Cardiac septum (tissue), 1 donor: ENCODE measurements at regions not wholly inside any gene's neighbourhood (a gene's known extent, or its start where the extent isn't known, plus 50 kb on each side); places are given as distances from the start of the nearest gene placed in this dataset.
"Not testable (repeated sequence)": the region's sequence is repeated elsewhere in the genome, so short reads cannot be mapped to it uniquely, and the experiment has no call there.

ENCODE experiments used
- DNase-seq: peaks from one replicate; pipeline ENCODE4 v3.0.0-alpha.2; 2020; ENCODE audit warnings: low spot score
- intact Hi-C: fragments of 100-400 bp; cut with DNase I; formaldehyde crosslinking; loops from one replicate; pipeline ENCODE4 v1.14.0; 2022
- donor health status: DM: no; HTN: no; CAD: no.

DNA sequence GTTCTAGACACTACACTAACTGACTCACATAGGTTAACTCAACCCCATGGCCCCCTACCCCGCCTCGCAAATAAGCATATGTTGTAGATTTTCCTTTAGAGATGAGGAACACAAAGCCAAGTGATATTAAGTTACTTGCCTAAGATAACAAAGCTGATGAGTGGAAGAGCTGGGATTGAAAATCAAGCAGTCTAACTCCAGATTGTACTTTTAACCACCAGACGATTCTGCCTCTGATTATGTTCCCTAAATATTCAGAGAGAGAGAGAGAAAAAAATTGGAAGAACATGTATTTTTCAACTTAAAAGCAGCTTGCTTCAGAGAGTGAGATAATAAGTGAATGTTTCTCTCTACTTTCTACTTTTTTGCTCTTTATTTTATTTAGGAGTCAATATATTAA lies 66.9 kb upstream of the THBS1 start:
- DNase-seq, result no peak

DNA sequence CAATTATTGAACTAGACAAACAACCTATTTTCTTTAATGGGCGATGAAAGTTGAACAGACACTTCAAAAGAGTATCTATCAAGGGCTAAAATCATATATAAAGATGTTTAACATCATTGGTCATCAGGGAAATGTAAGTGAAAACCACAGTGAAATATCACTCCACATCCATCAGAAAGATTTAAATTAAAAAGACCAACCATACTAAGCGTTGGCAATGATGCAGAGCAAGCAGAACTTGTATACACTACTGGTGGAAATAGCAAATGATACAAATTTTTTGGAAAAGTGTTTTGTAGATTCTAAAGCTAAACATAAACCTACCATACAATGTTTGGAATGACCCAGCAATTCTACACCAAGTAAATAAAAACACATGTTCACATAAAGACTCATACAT lies 65.9 kb upstream of the THBS1 start:
- no peak for DNase-seq
- intact Hi-C loops, result loop anchor here (5.0 kb wide), 1 partner anchor 57 kb away; no protein-coding TSS in a partner anchor

More for the DNA sequence above, 66.9 kb upstream of the THBS1 start:
- intact Hi-C loops, result loop anchor here (5.0 kb wide), 1 partner anchor 58 kb away; no protein-coding TSS in a partner anchor

DNA sequence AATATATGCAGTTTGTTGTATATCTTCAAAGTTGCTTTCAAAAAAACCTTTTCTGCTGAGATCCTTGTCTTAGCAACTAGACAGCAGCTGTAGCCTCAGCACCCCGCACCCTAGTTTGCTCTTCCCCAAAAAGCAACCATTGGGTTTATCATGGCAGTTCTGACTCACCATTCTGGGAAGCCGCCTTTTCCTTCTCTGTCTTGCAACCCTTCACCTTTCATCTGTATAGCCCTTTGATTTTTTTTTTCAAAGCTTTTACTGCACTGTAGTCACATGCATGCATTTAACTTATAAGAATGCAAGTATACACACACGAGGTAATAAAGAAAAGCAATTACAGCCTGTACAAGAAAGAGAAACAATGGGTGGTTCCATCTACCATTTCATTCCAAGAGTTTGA lies 65.1 kb upstream of the THBS1 start:
- DNase-seq, result no peak
- intact Hi-C loops, result no loop called here

DNA sequence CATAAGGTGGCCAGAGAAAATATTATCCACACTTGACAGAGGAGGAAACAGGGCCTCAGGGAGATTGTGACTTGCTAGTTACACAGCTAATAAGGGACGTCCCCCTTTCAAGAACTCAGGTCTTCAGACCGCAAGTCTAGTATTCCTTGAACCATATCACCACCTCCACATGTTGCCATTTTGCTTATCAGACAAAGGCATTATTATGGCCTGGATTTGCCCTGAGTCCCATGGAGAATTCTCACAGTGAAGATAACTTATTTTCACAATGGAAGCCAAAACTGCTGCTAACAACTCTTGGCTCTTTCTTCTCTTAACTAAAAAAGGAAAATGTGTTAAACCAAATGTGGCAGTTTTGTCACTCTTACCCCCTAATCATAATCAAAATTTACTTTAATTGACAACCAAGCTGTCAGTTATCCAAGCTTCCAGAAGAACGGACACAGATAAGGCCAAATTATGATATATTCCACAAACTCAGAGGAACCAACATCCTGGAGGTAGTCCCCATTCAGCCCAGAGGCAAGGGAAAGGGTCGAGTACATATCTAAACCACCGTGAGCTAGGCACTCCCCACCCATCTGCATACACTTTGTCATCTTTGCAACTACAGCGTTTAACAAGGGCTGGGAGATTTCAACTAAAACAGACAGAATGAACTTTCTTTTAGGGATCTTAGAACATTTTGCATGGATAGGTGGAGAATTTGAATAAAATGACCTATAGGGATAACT lies 63.6 kb upstream of the THBS1 start:
- intact Hi-C loops, result no loop called here
- no peak for DNase-seq

DNA sequence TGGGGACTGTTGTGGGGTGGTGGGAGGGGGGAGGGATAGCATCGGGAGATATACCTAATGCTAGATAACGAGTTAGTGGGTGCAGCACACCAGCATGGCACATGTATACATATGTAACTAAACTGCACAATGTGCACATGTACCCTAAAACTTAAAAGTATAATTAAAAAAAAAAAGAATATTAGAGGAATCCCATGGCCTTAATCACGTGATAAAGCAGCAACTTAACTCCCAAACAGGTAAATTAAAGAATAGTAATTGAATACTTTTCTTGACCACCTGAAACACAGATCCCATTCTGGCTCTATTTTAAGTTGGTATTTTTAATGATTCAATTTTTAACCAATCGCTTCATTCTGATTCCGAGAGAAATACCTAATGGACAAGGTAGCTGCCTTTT lies 56.9 kb upstream of the THBS1 start:
- intact Hi-C loops, DNase-seq: not testable (repeated sequence)

DNA sequence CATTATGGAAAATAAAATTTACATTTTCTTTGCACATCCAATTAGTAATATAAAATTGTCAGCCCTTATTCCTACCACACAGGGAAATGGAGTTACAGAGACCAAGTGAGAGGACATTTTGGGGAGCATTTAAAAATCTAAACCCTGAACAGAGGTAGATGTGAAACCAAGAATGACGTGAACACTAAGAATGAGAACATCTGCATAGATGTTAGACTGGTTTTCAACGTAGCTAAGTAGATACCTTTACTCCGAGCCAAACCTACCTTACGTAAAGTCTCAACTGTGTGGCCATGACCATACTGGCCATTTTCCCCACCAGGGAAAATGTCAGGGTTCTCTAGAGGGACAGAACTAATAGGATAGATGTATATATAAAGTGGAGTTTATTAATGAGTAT lies 51.4 kb upstream of the THBS1 start:
- no peak for DNase-seq
- intact Hi-C loops, result no loop called here

DNA sequence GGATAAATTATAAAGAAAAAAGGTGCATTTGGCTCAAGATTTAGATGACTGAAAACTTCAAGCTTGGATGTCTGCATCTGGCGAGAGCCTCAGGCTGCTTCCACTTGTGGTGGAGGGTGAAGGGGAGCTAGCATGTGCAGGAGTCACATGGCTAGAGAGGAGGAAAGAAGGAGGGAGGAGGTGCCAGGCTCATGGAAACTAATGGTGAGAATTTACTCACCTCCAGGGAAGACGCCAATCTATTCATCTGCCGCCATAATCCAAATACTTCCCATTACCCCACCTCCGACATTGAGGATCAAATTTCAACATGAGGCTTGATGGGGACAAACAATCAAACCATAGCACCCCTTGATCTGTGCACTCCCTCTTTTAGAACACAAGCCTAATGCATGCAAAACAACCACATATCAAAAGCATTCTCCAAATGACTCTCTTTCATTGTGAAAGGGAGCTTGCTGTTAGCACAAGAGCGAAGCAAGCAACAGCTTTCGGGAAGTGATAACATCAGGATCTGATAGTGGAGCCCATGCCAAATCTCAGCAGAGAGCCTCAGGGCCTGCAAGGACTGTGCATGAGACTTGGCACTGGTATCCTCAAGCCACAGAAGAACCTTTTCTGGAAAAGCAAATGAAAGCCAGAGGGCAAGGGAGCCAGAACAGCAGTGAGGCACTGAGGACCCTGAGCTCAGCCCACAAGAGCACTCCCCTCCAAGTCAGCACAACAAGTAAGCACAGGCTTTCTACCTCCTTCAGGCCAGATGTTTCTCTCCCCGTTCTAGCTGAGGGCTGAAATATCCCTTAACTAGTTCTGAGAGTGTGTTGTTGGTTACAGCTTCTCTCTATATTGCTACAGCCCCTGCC lies 50.2 kb upstream of the THBS1 start:
- intact Hi-C loops, result no loop called here
- no peak for DNase-seq
